Suprapubic skin (tissue), 4 donors: ENCODE measurements at regions not wholly inside any gene's neighbourhood (a gene's known extent, or its start where the extent isn't known, plus 50 kb on each side); places are given as distances from the start of the nearest gene placed in this dataset.

Source experiments
- POLR2A ChIP-seq, 2 donors: fragments of 450-650 bp; IDR thresholded peaks; one replicate each; pipeline ENCODE4 v1.6.1; 2017; ENCODE audit warnings: antibody characterized with exemption in 2 of 2, mild to moderate bottlenecking in 2 of 2, moderate library complexity in 2 of 2
- POLR2AphosphoS5 ChIP-seq, 3 donors: sonication (generic); formaldehyde crosslinking; IDR thresholded peaks; one replicate each; pipeline ENCODE4 v1.6.1; 2017; ENCODE audit warnings: antibody characterized with exemption in 3 of 3
- TF ChIP-seq, protein P1 (sequence below), 2 donors: fragments of 200-600 bp in 1 of 2; fragments of 450-650 bp in 1 of 2; sonication (generic) in 1 of 2; IDR thresholded peaks; one replicate each; pipeline ENCODE4 v1.5.1; 2016 to 2019; ENCODE audit warnings: antibody characterized with exemption in 2 of 2, mild to moderate bottlenecking in 1 of 2, moderate library complexity in 1 of 2

DNA sequence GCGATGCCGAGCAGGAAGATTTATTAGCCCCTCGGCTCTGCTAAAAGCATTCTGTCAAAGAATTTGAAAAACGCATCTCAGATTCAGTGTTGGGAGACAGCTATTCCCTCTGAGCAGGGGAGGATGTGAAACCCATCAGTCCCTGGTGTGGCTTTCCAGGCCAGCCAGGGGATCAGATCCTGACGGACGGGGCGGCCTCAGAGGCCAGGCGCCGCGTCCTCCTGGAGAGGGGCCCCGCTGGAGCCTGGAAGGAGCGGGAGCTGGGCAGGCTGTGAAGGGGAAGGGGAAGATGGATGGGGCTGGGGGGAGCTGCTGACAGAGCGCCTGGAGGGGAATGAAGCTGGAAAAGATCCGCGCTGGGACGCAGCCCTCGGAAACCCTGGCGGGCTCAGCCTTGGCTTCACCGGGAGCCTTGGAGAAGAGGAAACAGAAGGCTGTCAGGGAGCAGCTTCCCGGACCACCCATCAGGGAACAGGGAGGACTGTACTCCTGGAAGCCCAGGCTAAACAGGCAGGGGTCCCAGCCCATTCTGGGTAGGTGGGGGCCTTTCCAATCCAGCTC is 358.0 kb downstream of the C16orf95 start:
- TF ChIP-seq POLR2A (IDR thresholded peaks at IDR 0.05) (no peak), POLR2AphosphoS5 (IDR thresholded peaks at IDR 0.05) (no peak)
- TF ChIP-seq, protein P1, sequence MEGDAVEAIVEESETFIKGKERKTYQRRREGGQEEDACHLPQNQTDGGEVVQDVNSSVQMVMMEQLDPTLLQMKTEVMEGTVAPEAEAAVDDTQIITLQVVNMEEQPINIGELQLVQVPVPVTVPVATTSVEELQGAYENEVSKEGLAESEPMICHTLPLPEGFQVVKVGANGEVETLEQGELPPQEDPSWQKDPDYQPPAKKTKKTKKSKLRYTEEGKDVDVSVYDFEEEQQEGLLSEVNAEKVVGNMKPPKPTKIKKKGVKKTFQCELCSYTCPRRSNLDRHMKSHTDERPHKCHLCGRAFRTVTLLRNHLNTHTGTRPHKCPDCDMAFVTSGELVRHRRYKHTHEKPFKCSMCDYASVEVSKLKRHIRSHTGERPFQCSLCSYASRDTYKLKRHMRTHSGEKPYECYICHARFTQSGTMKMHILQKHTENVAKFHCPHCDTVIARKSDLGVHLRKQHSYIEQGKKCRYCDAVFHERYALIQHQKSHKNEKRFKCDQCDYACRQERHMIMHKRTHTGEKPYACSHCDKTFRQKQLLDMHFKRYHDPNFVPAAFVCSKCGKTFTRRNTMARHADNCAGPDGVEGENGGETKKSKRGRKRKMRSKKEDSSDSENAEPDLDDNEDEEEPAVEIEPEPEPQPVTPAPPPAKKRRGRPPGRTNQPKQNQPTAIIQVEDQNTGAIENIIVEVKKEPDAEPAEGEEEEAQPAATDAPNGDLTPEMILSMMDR (IDR thresholded peaks at IDR 0.05): no peak
